ENCODE measurements at regions not wholly inside any gene's neighbourhood (a gene's known extent, or its start where the extent isn't known, plus 50 kb on each side); places are given as distances from the start of the nearest gene placed in this dataset.

GRCh38 chr16:49015225-49015592, 266.4 kb downstream of the CBLN1 start:
- Mint-ChIP-seq H3K27ac (no peak overlapping the region), H3K4me3 (no peak overlapping the region), H3K4me1 (no peaks in the 10 kb centered on the region), H3K9me3 (peaks cover 1% of the 10 kb centered on the region), H3K36me3 (no peaks in the 10 kb centered on the region), H3K27me3 (peaks cover 6% of the 10 kb centered on the region)
- DNase-seq: no peak

- Mint-ChIP-seq H3K36me3 (no peaks in the 10 kb centered on the region), H3K27ac (no peak overlapping the region), H3K27me3 (peaks cover 2% of the 10 kb centered on the region), H3K4me3 (no peak overlapping the region), H3K4me1 (no peaks in the 10 kb centered on the region), H3K9me3 (peaks cover 1% of the 10 kb centered on the region)
- DNase-seq: no peak
Observed at GRCh38 chr16:49014277-49015224, 267.1 kb downstream of the CBLN1 start.

- H3K27ac Mint-ChIP-seq: no peak overlapping the region
- peaks cover 1% of the 10 kb centered on the region for H3K9me3 Mint-ChIP-seq
- DNase-seq: no peak
- H3K27me3 Mint-ChIP-seq: no peaks in the 10 kb centered on the region
- no peaks in the 10 kb centered on the region for H3K4me1 Mint-ChIP-seq
- H3K4me3 Mint-ChIP-seq: no peak overlapping the region
- H3K36me3 Mint-ChIP-seq: no peaks in the 10 kb centered on the region
Observed at GRCh38 chr16:49013727-49014080, 267.9 kb downstream of the CBLN1 start.

- Mint-ChIP-seq H3K4me1 (no peaks in the 10 kb centered on the region), H3K36me3 (no peaks in the 10 kb centered on the region), H3K27ac (no peak overlapping the region), H3K27me3 (no peaks in the 10 kb centered on the region), H3K9me3 (peaks cover 1% of the 10 kb centered on the region), H3K4me3 (no peak overlapping the region)
- no peak for DNase-seq
Observed at GRCh38 chr16:49012961-49013726, 268.5 kb downstream of the CBLN1 start.

- Mint-ChIP-seq H3K9me3 (peaks cover 1% of the 10 kb centered on the region), H3K27ac (no peak overlapping the region), H3K4me1 (no peaks in the 10 kb centered on the region), H3K27me3 (no peaks in the 10 kb centered on the region), H3K4me3 (no peak overlapping the region), H3K36me3 (no peaks in the 10 kb centered on the region)
- no peak for DNase-seq
Observed at GRCh38 chr16:49011901-49012300, 269.7 kb downstream of the CBLN1 start.

GRCh38 chr16:49010879-49011278, 270.8 kb downstream of the CBLN1 start:
- no peak for DNase-seq
- no peaks in the 10 kb centered on the region for H3K4me1 Mint-ChIP-seq
- no peaks in the 10 kb centered on the region for H3K36me3 Mint-ChIP-seq
- no peak overlapping the region for H3K4me3 Mint-ChIP-seq
- H3K9me3 Mint-ChIP-seq: peaks cover 1% of the 10 kb centered on the region
- no peaks in the 10 kb centered on the region for H3K27me3 Mint-ChIP-seq
- no peak overlapping the region for H3K27ac Mint-ChIP-seq

GRCh38 chr16:49010396-49010795, 271.2 kb downstream of the CBLN1 start:
- no peaks in the 10 kb centered on the region for H3K27me3 Mint-ChIP-seq
- no peak overlapping the region for H3K4me3 Mint-ChIP-seq
- no peak for DNase-seq
- H3K36me3 Mint-ChIP-seq: no peaks in the 10 kb centered on the region
- H3K9me3 Mint-ChIP-seq: peaks cover 1% of the 10 kb centered on the region
- H3K27ac Mint-ChIP-seq: no peak overlapping the region
- no peaks in the 10 kb centered on the region for H3K4me1 Mint-ChIP-seq

- Mint-ChIP-seq H3K9me3 (peaks cover 1% of the 10 kb centered on the region), H3K27me3 (no peaks in the 10 kb centered on the region), H3K27ac (no peak overlapping the region), H3K4me3 (no peak overlapping the region), H3K36me3 (no peaks in the 10 kb centered on the region), H3K4me1 (no peaks in the 10 kb centered on the region)
- DNase-seq: no peak
Observed at GRCh38 chr16:49009204-49009603, 272.4 kb downstream of the CBLN1 start.

- H3K27ac Mint-ChIP-seq: no peak overlapping the region
- H3K27me3 Mint-ChIP-seq: no peaks in the 10 kb centered on the region
- no peaks in the 10 kb centered on the region for H3K36me3 Mint-ChIP-seq
- H3K4me1 Mint-ChIP-seq: no peaks in the 10 kb centered on the region
- H3K9me3 Mint-ChIP-seq: no peaks in the 10 kb centered on the region
- DNase-seq: no peak
- H3K4me3 Mint-ChIP-seq: no peak overlapping the region
Observed at GRCh38 chr16:49003992-49004391, 277.6 kb downstream of the CBLN1 start.

- no peak for DNase-seq
- Mint-ChIP-seq H3K9me3 (no peaks in the 10 kb centered on the region), H3K4me1 (no peaks in the 10 kb centered on the region), H3K27me3 (no peaks in the 10 kb centered on the region), H3K4me3 (no peak overlapping the region), H3K27ac (no peak overlapping the region), H3K36me3 (no peaks in the 10 kb centered on the region)
Observed at GRCh38 chr16:49003022-49003421, 278.6 kb downstream of the CBLN1 start.

GRCh38 chr16:49000594-49000993, 281.0 kb downstream of the CBLN1 start:
- Mint-ChIP-seq H3K4me1 (no peaks in the 10 kb centered on the region), H3K27ac (no peak overlapping the region), H3K27me3 (no peaks in the 10 kb centered on the region), H3K4me3 (no peak overlapping the region), H3K36me3 (no peaks in the 10 kb centered on the region), H3K9me3 (no peaks in the 10 kb centered on the region)
- DNase-seq: no peak

- Mint-ChIP-seq H3K36me3 (no peaks in the 10 kb centered on the region), H3K9me3 (no peaks in the 10 kb centered on the region), H3K27me3 (no peaks in the 10 kb centered on the region), H3K4me3 (no peak overlapping the region), H3K4me1 (no peaks in the 10 kb centered on the region), H3K27ac (no peak overlapping the region)
- DNase-seq: no peak
Observed at GRCh38 chr16:48999508-48999907, 282.1 kb downstream of the CBLN1 start.

- no peak overlapping the region for H3K27ac Mint-ChIP-seq
- no peaks in the 10 kb centered on the region for H3K9me3 Mint-ChIP-seq
- no peak for DNase-seq
- no peaks in the 10 kb centered on the region for H3K27me3 Mint-ChIP-seq
- no peaks in the 10 kb centered on the region for H3K36me3 Mint-ChIP-seq
- no peak overlapping the region for H3K4me3 Mint-ChIP-seq
- H3K4me1 Mint-ChIP-seq: no peaks in the 10 kb centered on the region
Observed at GRCh38 chr16:48999044-48999443, 282.6 kb downstream of the CBLN1 start.

GRCh38 chr16:48997946-48998345, 283.7 kb downstream of the CBLN1 start:
- H3K9me3 Mint-ChIP-seq: no peaks in the 10 kb centered on the region
- H3K27me3 Mint-ChIP-seq: no peaks in the 10 kb centered on the region
- DNase-seq: no peak
- no peaks in the 10 kb centered on the region for H3K36me3 Mint-ChIP-seq
- no peaks in the 10 kb centered on the region for H3K4me1 Mint-ChIP-seq
- H3K4me3 Mint-ChIP-seq: no peak overlapping the region
- H3K27ac Mint-ChIP-seq: no peak overlapping the region

GRCh38 chr16:48997081-48997615, 284.5 kb downstream of the CBLN1 start:
- Mint-ChIP-seq H3K27me3 (no peaks in the 10 kb centered on the region), H3K4me3 (no peak overlapping the region), H3K36me3 (no peaks in the 10 kb centered on the region), H3K4me1 (no peaks in the 10 kb centered on the region), H3K27ac (no peak overlapping the region), H3K9me3 (no peaks in the 10 kb centered on the region)
- no peak for DNase-seq

Data from activated naive CD8-positive, alpha-beta T cell treated with anti-CD3 and anti-CD28 coated beads for 36 hours (primary cell).